DOHH2 (cell line): ENCODE measurements at regions not wholly inside any gene's neighbourhood (a gene's known extent, or its start where the extent isn't known, plus 50 kb on each side); places are given as distances from the start of the nearest gene placed in this dataset.

ENCODE experiments used
- H3F3A ChIP-seq: fragments of 200-600 bp; sonication (generic), shearing (Covaris generic); 2 replicates; pipeline ENCODE4 v1.6.0; 2016; ENCODE audit warnings: antibody characterized with exemption, mild to moderate bottlenecking; ENCODE audit not compliant: control insufficient read depth, insufficient read depth
- H3K27ac ChIP-seq: fragments of 200-600 bp; sonication (generic); 2 replicates; pipeline ENCODE4 v1.5.1; 2014; ENCODE audit warnings: low read depth, mild to moderate bottlenecking, low read length, moderate library complexity
- H3K27me3 ChIP-seq: fragments of 200-600 bp; sonication (generic); 2 replicates; pipeline ENCODE4 v1.6.1; 2014; ENCODE audit warnings: mild to moderate bottlenecking, low read length, mixed read lengths; ENCODE audit not compliant: control insufficient read depth
- H3K36me3 ChIP-seq: fragments of 200-600 bp; sonication (generic); 2 replicates; pipeline ENCODE4 v1.6.1; 2014; ENCODE audit warnings: mild to moderate bottlenecking, low read length, moderate library complexity, mixed read lengths; ENCODE audit not compliant: control insufficient read depth
- H3K4me1 ChIP-seq: fragments of 200-600 bp; sonication (generic); 2 replicates; pipeline ENCODE4 v1.6.1; 2014; ENCODE audit warnings: mild to moderate bottlenecking, low read length, mixed read lengths; ENCODE audit not compliant: control insufficient read depth
- H3K4me2 ChIP-seq: fragments of 200-600 bp; sonication (generic); 2 replicates; pipeline ENCODE4 v1.6.0; 2014; ENCODE audit warnings: mild to moderate bottlenecking, low read length, moderate library complexity
- H3K4me3 ChIP-seq: fragments of 200-600 bp; sonication (generic); 2 replicates; pipeline ENCODE4 v1.5.1; 2014; ENCODE audit warnings: mild to moderate bottlenecking, low read length, mixed read lengths
- H3K79me2 ChIP-seq: fragments of 200-600 bp; sonication (generic); 2 replicates; pipeline ENCODE4 v1.6.1; 2014; ENCODE audit warnings: mild to moderate bottlenecking, low read length, mixed read lengths; ENCODE audit not compliant: control insufficient read depth
- H3K9me2 ChIP-seq: fragments of 200-600 bp; sonication (generic); replicated peaks from 2 replicates; pipeline ENCODE4 v1.6.1; 2014; ENCODE audit warnings: mild to moderate bottlenecking, low read length, mixed read lengths; ENCODE audit not compliant: control insufficient read depth
- H3K9me3 ChIP-seq: fragments of 200-600 bp; sonication (generic); 2 replicates; pipeline ENCODE4 v1.6.1; 2014; ENCODE audit warnings: antibody characterized with exemption, low read length, mixed read lengths; ENCODE audit not compliant: control insufficient read depth, insufficient read depth
- H4K20me1 ChIP-seq: fragments of 200-600 bp; sonication (generic); 2 replicates; pipeline ENCODE4 v1.6.0; 2014; ENCODE audit warnings: low read depth, mild to moderate bottlenecking, antibody characterized with exemption, low read length, moderate library complexity; ENCODE audit not compliant: control insufficient read depth, insufficient read depth
- EZH2phosphoT487 ChIP-seq: fragments of 200-600 bp; sonication (generic); IDR thresholded peaks from 2 replicates; pipeline ENCODE4 v1.6.1; 2017; ENCODE audit warnings: borderline replicate concordance, mild to moderate bottlenecking, antibody characterized with exemption, low read length, moderate library complexity, mixed read lengths
- TF ChIP-seq, protein P1 (sequence below): fragments of 200-600 bp; sonication (generic); IDR thresholded peaks from one replicate; pipeline ENCODE4 v1.5.1; 2014; ENCODE audit warnings: antibody characterized with exemption, mild to moderate bottlenecking, low read depth, low read length; ENCODE audit not compliant: poor library complexity, severe bottlenecking

- Histone ChIP-seq H3K36me3 (no peaks in the 10 kb centered on the region), H3K4me3 (no peak overlapping the region), H3K9me3 (no peaks in the 10 kb centered on the region), H3K27ac (no peak overlapping the region), H3K27me3 (no peaks in the 10 kb centered on the region), H3K4me1 (no peaks in the 10 kb centered on the region), H4K20me1 (no peaks in the 10 kb centered on the region), H3K79me2 (no peaks in the 10 kb centered on the region), H3K9me2 (no peaks in the 10 kb centered on the region), H3F3A (no peaks in the 10 kb centered on the region), H3K4me2 (no peak overlapping the region)
- TF ChIP-seq, protein P1, sequence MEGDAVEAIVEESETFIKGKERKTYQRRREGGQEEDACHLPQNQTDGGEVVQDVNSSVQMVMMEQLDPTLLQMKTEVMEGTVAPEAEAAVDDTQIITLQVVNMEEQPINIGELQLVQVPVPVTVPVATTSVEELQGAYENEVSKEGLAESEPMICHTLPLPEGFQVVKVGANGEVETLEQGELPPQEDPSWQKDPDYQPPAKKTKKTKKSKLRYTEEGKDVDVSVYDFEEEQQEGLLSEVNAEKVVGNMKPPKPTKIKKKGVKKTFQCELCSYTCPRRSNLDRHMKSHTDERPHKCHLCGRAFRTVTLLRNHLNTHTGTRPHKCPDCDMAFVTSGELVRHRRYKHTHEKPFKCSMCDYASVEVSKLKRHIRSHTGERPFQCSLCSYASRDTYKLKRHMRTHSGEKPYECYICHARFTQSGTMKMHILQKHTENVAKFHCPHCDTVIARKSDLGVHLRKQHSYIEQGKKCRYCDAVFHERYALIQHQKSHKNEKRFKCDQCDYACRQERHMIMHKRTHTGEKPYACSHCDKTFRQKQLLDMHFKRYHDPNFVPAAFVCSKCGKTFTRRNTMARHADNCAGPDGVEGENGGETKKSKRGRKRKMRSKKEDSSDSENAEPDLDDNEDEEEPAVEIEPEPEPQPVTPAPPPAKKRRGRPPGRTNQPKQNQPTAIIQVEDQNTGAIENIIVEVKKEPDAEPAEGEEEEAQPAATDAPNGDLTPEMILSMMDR, result no peak
- no peak for TF ChIP-seq EZH2phosphoT487
Measured at GRCh38 chr1:55645270-55645669, 430.1 kb upstream of the USP24 start.

DNA sequence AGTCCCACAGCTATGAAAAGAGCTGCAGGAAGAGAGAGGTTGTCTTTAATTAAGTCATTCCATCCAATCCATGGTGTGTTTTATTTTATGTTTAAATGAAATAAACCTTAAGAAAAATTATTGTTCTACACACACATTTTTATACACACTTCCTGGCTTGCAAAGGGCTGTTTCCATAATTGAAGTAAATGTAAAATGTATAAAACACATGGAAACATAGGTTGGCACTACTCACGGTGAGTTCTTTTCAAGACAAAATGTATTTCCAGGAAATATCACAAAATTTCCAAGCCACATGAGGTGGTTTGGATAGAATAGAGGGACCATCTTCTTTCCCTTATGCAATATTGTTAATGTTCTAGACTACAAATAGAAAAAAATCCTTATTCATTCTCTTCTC is 426.8 kb upstream of the USP24 start:
- no peak overlapping the region for H3K4me2 ChIP-seq
- no peaks in the 10 kb centered on the region for H3K27me3 ChIP-seq

DNA sequence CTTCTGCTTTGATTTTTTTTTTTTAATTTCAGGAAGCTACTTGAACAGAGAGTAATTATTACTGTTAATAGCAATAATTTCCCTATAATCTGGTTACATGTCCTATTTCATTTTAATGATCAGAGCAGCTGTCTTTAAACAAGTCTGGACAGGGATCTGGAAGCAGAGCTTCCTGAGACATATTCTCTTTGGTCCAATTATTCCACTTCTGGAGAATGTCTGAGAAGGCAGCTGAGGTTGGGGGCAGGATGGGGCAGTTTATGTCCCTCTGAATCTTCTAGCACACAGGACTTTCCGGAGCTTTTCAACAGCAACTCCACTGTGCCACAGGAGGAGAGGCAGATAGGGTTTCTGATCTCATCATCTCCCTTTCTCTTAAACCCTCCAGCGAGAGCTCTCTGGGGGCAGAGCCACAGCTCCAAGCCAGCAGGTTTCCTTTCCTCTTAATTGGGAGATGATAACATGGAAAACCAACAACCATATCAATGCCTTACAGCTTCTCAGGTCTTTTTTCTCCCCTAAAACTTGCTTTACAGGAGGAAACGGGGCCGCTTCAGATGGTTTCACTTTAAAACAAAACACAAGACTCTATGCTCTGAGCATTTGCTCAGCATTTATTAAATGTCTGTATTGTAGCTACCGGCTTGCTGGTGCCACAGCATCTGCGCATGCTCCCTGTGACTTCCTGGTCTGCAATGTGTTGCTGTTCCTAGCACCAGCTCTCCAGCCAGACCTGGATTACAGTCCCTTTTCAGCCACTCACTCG is 425.7 kb upstream of the USP24 start:
- TF ChIP-seq, protein P1, result no peak
- no peak for TF ChIP-seq EZH2phosphoT487
- H3K9me2 ChIP-seq, result no peaks in the 10 kb centered on the region
- no peaks in the 10 kb centered on the region for H3K27me3 ChIP-seq
- H3K4me3 ChIP-seq, result no peak overlapping the region
- H3K79me2 ChIP-seq, result no peaks in the 10 kb centered on the region
- no peak overlapping the region for H3K4me2 ChIP-seq
- no peaks in the 10 kb centered on the region for H3K4me1 ChIP-seq
- no peak overlapping the region for H3K27ac ChIP-seq
- no peaks in the 10 kb centered on the region for H3K36me3 ChIP-seq
- H4K20me1 ChIP-seq, result no peaks in the 10 kb centered on the region
- H3F3A ChIP-seq, result no peaks in the 10 kb centered on the region
- no peaks in the 10 kb centered on the region for H3K9me3 ChIP-seq

More for the DNA sequence above, 426.8 kb upstream of the USP24 start:
- H3K9me3 ChIP-seq, result no peaks in the 10 kb centered on the region
- H3K27ac ChIP-seq, result no peak overlapping the region
- H4K20me1 ChIP-seq, result no peaks in the 10 kb centered on the region
- H3K4me1 ChIP-seq, result no peaks in the 10 kb centered on the region
- TF ChIP-seq, protein P1, result no peak
- TF ChIP-seq EZH2phosphoT487, result no peak
- no peaks in the 10 kb centered on the region for H3K36me3 ChIP-seq
- H3F3A ChIP-seq, result no peaks in the 10 kb centered on the region
- no peaks in the 10 kb centered on the region for H3K9me2 ChIP-seq
- H3K79me2 ChIP-seq, result no peaks in the 10 kb centered on the region
- H3K4me3 ChIP-seq, result no peak overlapping the region
